B cell (primary cell): ENCODE measurements at regions not wholly inside any gene's neighbourhood (a gene's known extent, or its start where the extent isn't known, plus 50 kb on each side); places are given as distances from the start of the nearest gene placed in this dataset.

Source experiments
- ATAC-seq: fragments of 200-7000 bp; cut with Tn5 transposase; one replicate; pipeline ENCODE4 v1.10.0; 2021; ENCODE audit warnings: low read depth, mild to moderate bottlenecking, moderate number of reproducible peaks, moderate library complexity
- CTCF ChIA-PET: fragments of 350-600 bp; sonication (Branson Sonifier 250); formaldehyde crosslinking; loops from one replicate; lab custom pipeline; 2021; ENCODE audit warnings: antibody characterized with exemption, inconsistent platforms; lab: Charles Lee
- POLR2A ChIA-PET: fragments of 350-600 bp; sonication (Branson Sonifier 250); formaldehyde crosslinking; loops from one replicate; lab custom pipeline; 2021; ENCODE audit warnings: antibody characterized with exemption; lab: Charles Lee
- DNase-seq: peaks from one replicate; pipeline ENCODE4 v3.0.0; 2013
- H2AFZ ChIP-seq: 2 replicates; pipeline ENCODE4 v1.6.1; 2012; ENCODE audit warnings: mild to moderate bottlenecking, low read depth, low read length; ENCODE audit not compliant: insufficient read depth, poor library complexity, severe bottlenecking
- H3K27ac ChIP-seq, 2 donors: 1 replicate in 1 of 2; 2 replicates in 1 of 2; pipeline ENCODE4 v1.5.1; 2012 to 2013; ENCODE audit warnings: low read length in 2 of 2, mild to moderate bottlenecking in 2 of 2, moderate library complexity in 1 of 2
- H3K27me3 ChIP-seq, 4 experiments: fragments of 200-600 bp in 1 of 4; sonication (generic) in 1 of 4; replicated peaks in 1 of 4; 1 replicate in 2 of 4; 2 replicates in 2 of 4; pipeline versions ENCODE4 v1.6.1 to v1.7.0; 2013 to 2016; ENCODE audit warnings: low read length in 3 of 4, mild to moderate bottlenecking in 2 of 4, mixed read lengths in 1 of 4, moderate library complexity in 1 of 4; ENCODE audit not compliant: insufficient read depth in 4 of 4, control insufficient read depth in 3 of 4; ENCODE audit errors: control extremely low read depth in 1 of 4
- H3K36me3 ChIP-seq, 2 experiments: replicated peaks in 1 of 2; 1 replicate in 1 of 2; 2 replicates in 1 of 2; pipeline versions ENCODE4 v1.6.1 to v1.7.1; 2013; ENCODE audit warnings: low read length in 1 of 2; ENCODE audit not compliant: insufficient read depth in 2 of 2, control insufficient read depth in 1 of 2; ENCODE audit errors: control extremely low read depth in 1 of 2, extremely low read depth in 1 of 2
- H3K4me1 ChIP-seq, 2 donors: fragments of 200-600 bp in 1 of 2; sonication (generic) in 1 of 2; 1 replicate in 1 of 2; 2 replicates in 1 of 2; pipeline versions ENCODE4 v1.5.1 to v1.6.1; 2013 to 2017; ENCODE audit warnings: low read length in 2 of 2; ENCODE audit not compliant: control insufficient read depth in 2 of 2, insufficient read depth in 2 of 2
- H3K4me2 ChIP-seq: replicated peaks from 2 replicates; pipeline ENCODE3; 2012; ENCODE audit warnings: mild to moderate bottlenecking, low read depth, low read length; ENCODE audit not compliant: poor library complexity, severe bottlenecking
- H3K4me3 ChIP-seq, 5 experiments: fragments of 200-600 bp in 1 of 5; sonication (generic) in 1 of 5; 1 replicate in 3 of 5; 2 replicates in 2 of 5; pipeline versions ENCODE4 v1.5.1 to v1.7.0; 2011 to 2016; ENCODE audit warnings: low read length in 4 of 5, mild to moderate bottlenecking in 4 of 5, low read depth in 2 of 5, control low read depth in 1 of 5, moderate library complexity in 1 of 5; ENCODE audit not compliant: insufficient read depth in 1 of 5; ENCODE audit errors: control extremely low read depth in 1 of 5, extremely low read depth in 1 of 5
- H3K79me2 ChIP-seq: fragments of 200-600 bp; sonication (generic); one replicate; pipeline ENCODE4 v1.6.0; 2016; ENCODE audit warnings: low read length; ENCODE audit not compliant: control insufficient read depth, insufficient read depth
- H3K9ac ChIP-seq: fragments of 200-600 bp; sonication (generic); 2 replicates; pipeline ENCODE4 v1.6.1; 2017; ENCODE audit warnings: mild to moderate bottlenecking, low read length, moderate library complexity
- H3K9me3 ChIP-seq, 3 donors: one replicate each; pipeline versions ENCODE4 v1.6.1 to v1.7.1; 2013; ENCODE audit warnings: low read length in 2 of 3; ENCODE audit not compliant: control insufficient read depth in 2 of 3, insufficient read depth in 1 of 3; ENCODE audit errors: control extremely low read depth in 1 of 3
- H4K20me1 ChIP-seq: 2 replicates; pipeline ENCODE4 v1.6.0; 2012; ENCODE audit warnings: mild to moderate bottlenecking, low read length; ENCODE audit not compliant: insufficient read depth, control insufficient read depth, poor library complexity, severe bottlenecking
- H3K27ac Mint-ChIP-seq: one replicate; pipeline ENCODE4 v1.8.0; 2021; ENCODE audit warnings: mixed read lengths
- H3K27me3 Mint-ChIP-seq: one replicate; pipeline ENCODE4 v1.8.0; 2021; ENCODE audit warnings: mixed read lengths
- H3K4me1 Mint-ChIP-seq: one replicate; pipeline ENCODE4 v1.8.0; 2021; ENCODE audit warnings: mixed read lengths
- H3K4me3 Mint-ChIP-seq: one replicate; pipeline ENCODE4 v1.8.0; 2021; ENCODE audit warnings: mixed read lengths
- H3K9me3 Mint-ChIP-seq: one replicate; pipeline ENCODE4 v1.8.0; 2022; ENCODE audit warnings: mixed read lengths; ENCODE audit not compliant: insufficient read depth
- CTCF ChIP-seq: fragments of 200-600 bp; IDR thresholded peaks from one replicate; pipeline ENCODE4 v1.8.0; 2022; ENCODE audit warnings: antibody characterized with exemption, mild to moderate bottlenecking
- EZH2 ChIP-seq: IDR thresholded peaks from 2 replicates; pipeline ENCODE4 v1.6.1; 2012; ENCODE audit warnings: borderline replicate concordance, low read depth, mild to moderate bottlenecking, moderate library complexity, low read length; ENCODE audit not compliant: insufficient read depth, poor library complexity, severe bottlenecking
- WGBS: methylation state at CpG from one replicate; pipeline ENCODE4 v1.1.5; 2013; ENCODE audit warnings: missing lambda C conversion rate; ENCODE audit not compliant: insufficient coverage; 5-methylcytosine and 5-hydroxymethylcytosine counted together
- intact Hi-C: fragments of 100-400 bp; cut with micrococcal nuclease; formaldehyde crosslinking; loops from one replicate; pipeline ENCODE4 v1.10.0; 2022

- TF ChIP-seq CTCF (no peak), EZH2 (no peak)
- peaks cover 5% of the 10 kb centered on the region for H3K9me3 Mint-ChIP-seq
- H3K79me2 ChIP-seq = no peaks in the 10 kb centered on the region
- peaks cover 0 to 5% (median 3%) of the 10 kb centered on the region in 3 donors for H3K9me3 ChIP-seq
- intact Hi-C loops = no loop called here
- no peak overlapping the region for H3K4me3 Mint-ChIP-seq
- H3K4me2 ChIP-seq = no peak overlapping the region
- DNase-seq (no peak), ATAC-seq (no peak)
- POLR2A ChIA-PET = no interaction called here
- peaks cover 4 to 6% of the 10 kb centered on the region in 2 donors for H3K4me1 ChIP-seq
- no peak overlapping the region for H3K9ac ChIP-seq
- H3K4me3 ChIP-seq = no peak overlapping the region
- H3K36me3 ChIP-seq = no peaks in the 10 kb centered on the region
- H3K27ac ChIP-seq = no peak overlapping the region
- H2AFZ ChIP-seq = no peak overlapping the region
- CTCF ChIA-PET = no interaction called here
- H3K27me3 Mint-ChIP-seq = peaks cover 9% of the 10 kb centered on the region
- H3K4me1 Mint-ChIP-seq = peaks cover 19% of the 10 kb centered on the region
- no peak overlapping the region for H3K27ac Mint-ChIP-seq
- 100% methylated on average over 3 of the region's 3 CpGs for WGBS
- no peaks in the 10 kb centered on the region for H3K27me3 ChIP-seq
- H4K20me1 ChIP-seq = no peaks in the 10 kb centered on the region
Measured at GRCh38 chr6:71127374-71127773, 161.2 kb upstream of the OGFRL1 start.

DNA sequence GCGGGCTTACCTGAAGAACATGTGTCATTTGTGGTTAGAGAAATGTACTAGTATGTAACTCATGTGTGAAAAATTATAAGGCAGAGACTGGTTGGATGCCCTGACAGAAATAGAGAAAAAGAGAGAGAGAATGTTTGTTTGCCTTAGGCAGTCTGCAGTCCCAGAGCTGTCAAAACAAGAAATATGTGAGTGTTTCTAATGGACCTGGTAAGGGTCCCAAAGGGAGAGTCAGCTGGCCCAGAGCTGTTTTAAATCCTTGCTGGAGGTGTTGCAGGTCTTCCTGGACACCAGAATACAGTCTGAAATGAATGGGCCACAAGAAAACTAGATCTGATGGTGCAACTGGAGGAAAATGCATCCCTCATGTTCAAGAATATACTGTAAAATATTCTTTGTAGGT is 158.3 kb upstream of the OGFRL1 start:
- Histone ChIP-seq H3K27ac (no peak overlapping the region), H3K9me3 (peaks cover 0 to 3% (median 0%) of the 10 kb centered on the region in 3 donors), H2AFZ (no peak overlapping the region), H4K20me1 (no peaks in the 10 kb centered on the region), H3K9ac (no peak overlapping the region), H3K79me2 (no peaks in the 10 kb centered on the region), H3K4me2 (no peak overlapping the region), H3K4me3 (no peak overlapping the region), H3K27me3 (peaks cover 0 to 9% (median 0%) of the 10 kb centered on the region in 4 experiments), H3K36me3 (no peaks in the 10 kb centered on the region), H3K4me1 (no peaks in the 10 kb centered on the region)
- H3K27ac Mint-ChIP-seq = no peak overlapping the region
- no peak for ATAC-seq
- ChIA-PET CTCF (no interaction called here), POLR2A (no interaction called here)
- H3K27me3 Mint-ChIP-seq = peaks cover 22% of the 10 kb centered on the region
- no peak overlapping the region for H3K4me3 Mint-ChIP-seq
- 100% methylated on average over 1 of the region's 1 CpG for WGBS
- H3K4me1 Mint-ChIP-seq = peaks cover 6% of the 10 kb centered on the region
- intact Hi-C loops = no loop called here
- DNase-seq = no peak
- TF ChIP-seq CTCF (no peak), EZH2 (no peak)
- peaks cover 5% of the 10 kb centered on the region for H3K9me3 Mint-ChIP-seq
